HEK293T (cell line): ENCODE measurements at regions not wholly inside any gene's neighbourhood (a gene's known extent, or its start where the extent isn't known, plus 50 kb on each side); places are given as distances from the start of the nearest gene placed in this dataset.

Experiments
- CTCF ChIA-PET: fragments of 350-600 bp; formaldehyde crosslinking; extraction: SDS; loops from one replicate; lab custom pipeline; 2021; ENCODE audit warnings: antibody characterized with exemption, inconsistent platforms; lab: Yijun Ruan, JAX
- POLR2A ChIA-PET: fragments of 350-600 bp; formaldehyde crosslinking; extraction: SDS; loops from one replicate; lab custom pipeline; 2020; ENCODE audit warnings: antibody characterized with exemption, inconsistent platforms; lab: Yijun Ruan, JAX
- DNase-seq: peaks from one replicate; pipeline ENCODE4 v3.0.0; 2012; ENCODE audit warnings: mixed read lengths; ENCODE audit errors: extremely low spot score
- ARNT ChIP-seq: fragments of 450-650 bp; IDR thresholded peaks from 2 replicates; pipeline ENCODE4 v1.6.1; 2017; ENCODE audit warnings: mild to moderate bottlenecking
- BHLHE40 ChIP-seq: fragments of 450-650 bp; IDR thresholded peaks from 2 replicates; pipeline ENCODE4 v1.6.1; 2016; ENCODE audit warnings: mild to moderate bottlenecking, moderate library complexity, borderline replicate concordance
- CTBP1 ChIP-seq: fragments of 450-650 bp; IDR thresholded peaks from 2 replicates; pipeline ENCODE4 v1.6.1; 2016; ENCODE audit warnings: borderline replicate concordance
- ELF4 ChIP-seq: fragments of 450-650 bp; IDR thresholded peaks from 2 replicates; pipeline ENCODE4 v1.6.1; 2017; ENCODE audit warnings: antibody characterized with exemption
- FOXA1 ChIP-seq: fragments of 450-650 bp; IDR thresholded peaks from 2 replicates; pipeline ENCODE4 v1.6.1; 2016; ENCODE audit warnings: mild to moderate bottlenecking
- FOXK2 ChIP-seq: fragments of 450-650 bp; IDR thresholded peaks from 2 replicates; pipeline ENCODE4 v1.6.1; 2016; ENCODE audit warnings: mild to moderate bottlenecking
- FOXM1 ChIP-seq: fragments of 450-650 bp; IDR thresholded peaks from 2 replicates; pipeline ENCODE4 v1.6.1; 2017; ENCODE audit warnings: mild to moderate bottlenecking, borderline replicate concordance
- HDGF ChIP-seq: fragments of 450-650 bp; IDR thresholded peaks from 2 replicates; pipeline ENCODE4 v1.6.1; 2017; ENCODE audit warnings: antibody characterized with exemption, borderline replicate concordance
- L3MBTL2 ChIP-seq: fragments of 450-650 bp; conservative IDR thresholded peaks from 2 replicates; pipeline ENCODE4 v1.6.1; 2016; ENCODE audit warnings: mild to moderate bottlenecking
- LEF1 ChIP-seq: fragments of 450-650 bp; IDR thresholded peaks from 2 replicates; pipeline ENCODE4 v1.6.1; 2017; ENCODE audit warnings: mild to moderate bottlenecking, borderline replicate concordance
- NFRKB ChIP-seq: fragments of 450-650 bp; IDR thresholded peaks from 2 replicates; pipeline ENCODE4 v1.6.1; 2016; ENCODE audit warnings: mild to moderate bottlenecking, moderate library complexity
- SP1 ChIP-seq: fragments of 450-650 bp; IDR thresholded peaks from 2 replicates; pipeline ENCODE4 v1.6.1; 2017
- SUZ12 ChIP-seq: fragments of 450-650 bp; IDR thresholded peaks from 2 replicates; pipeline ENCODE4 v1.6.1; 2016; ENCODE audit warnings: mild to moderate bottlenecking
- TARDBP ChIP-seq: fragments of 450-650 bp; IDR thresholded peaks from 2 replicates; pipeline ENCODE4 v1.6.1; 2016
- ZNF384 ChIP-seq: fragments of 450-650 bp; IDR thresholded peaks from 2 replicates; pipeline ENCODE4 v1.6.1; 2016
- TF ChIP-seq, protein P1 (sequence below): fragments of 450-650 bp; IDR thresholded peaks from 2 replicates; pipeline ENCODE4 v1.6.1; 2016

DNA sequence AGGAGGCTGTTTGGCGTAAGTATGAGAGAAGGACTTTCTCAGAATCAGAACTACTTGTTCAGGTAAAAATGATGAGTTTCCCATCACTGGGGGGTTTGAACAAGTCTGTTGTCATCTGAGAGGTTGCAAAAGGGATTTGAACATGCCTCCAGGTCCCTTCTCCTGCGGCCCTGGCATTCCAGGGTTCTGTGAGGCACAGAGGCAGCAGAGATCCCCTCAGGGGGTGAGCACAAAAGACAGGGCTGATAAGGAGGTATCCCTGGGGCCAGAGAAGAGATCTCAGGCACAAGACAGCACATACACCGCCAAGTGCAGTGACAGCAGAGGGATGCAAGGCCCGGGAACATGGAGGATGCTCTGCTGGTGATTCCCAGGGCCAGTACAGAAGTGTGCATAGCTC, 275.8 kb upstream of the TSHZ3 start:
- no peak for DNase-seq
- CTCF ChIA-PET, result no interaction called here
- POLR2A ChIA-PET, result no interaction called here
- TF ChIP-seq SUZ12 (no peak), BHLHE40 (no peak), NFRKB (no peak), FOXM1 (no peak), FOXA1 (no peak), LEF1 (no peak), CTBP1 (no peak), L3MBTL2 (no peak), SP1 (no peak)

GRCh38 chr19:31625575-31625974, 276.3 kb upstream of the TSHZ3 start:
- CTCF ChIA-PET, result no interaction called here

GRCh38 chr19:31626941-31627340, 277.7 kb upstream of the TSHZ3 start:
- ChIA-PET POLR2A (no interaction called here), CTCF (no interaction called here)
- TF ChIP-seq LEF1 (no peak), ZNF384 (no peak), SUZ12 (no peak), ARNT (no peak), FOXK2 (no peak), L3MBTL2 (no peak)
- no peak for DNase-seq

More at GRCh38 chr19:31625575-31625974, 276.3 kb upstream of the TSHZ3 start:
- POLR2A ChIA-PET, result no interaction called here
- DNase-seq, result no peak
- no peak for TF ChIP-seq FOXK2
- TF ChIP-seq ARNT, result no peak
- no peak for TF ChIP-seq NFRKB
- no peak for TF ChIP-seq FOXA1
- TF ChIP-seq SUZ12, result no peak
- TF ChIP-seq BHLHE40, result no peak
- no peak for TF ChIP-seq FOXM1
- no peak for TF ChIP-seq CTBP1
- no peak for TF ChIP-seq LEF1
- TF ChIP-seq ELF4, result no peak
- no peak for TF ChIP-seq ZNF384
- TF ChIP-seq SP1, result no peak
- TF ChIP-seq, protein P1, sequence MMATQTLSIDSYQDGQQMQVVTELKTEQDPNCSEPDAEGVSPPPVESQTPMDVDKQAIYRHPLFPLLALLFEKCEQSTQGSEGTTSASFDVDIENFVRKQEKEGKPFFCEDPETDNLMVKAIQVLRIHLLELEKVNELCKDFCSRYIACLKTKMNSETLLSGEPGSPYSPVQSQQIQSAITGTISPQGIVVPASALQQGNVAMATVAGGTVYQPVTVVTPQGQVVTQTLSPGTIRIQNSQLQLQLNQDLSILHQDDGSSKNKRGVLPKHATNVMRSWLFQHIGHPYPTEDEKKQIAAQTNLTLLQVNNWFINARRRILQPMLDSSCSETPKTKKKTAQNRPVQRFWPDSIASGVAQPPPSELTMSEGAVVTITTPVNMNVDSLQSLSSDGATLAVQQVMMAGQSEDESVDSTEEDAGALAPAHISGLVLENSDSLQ, result no peak

DNA sequence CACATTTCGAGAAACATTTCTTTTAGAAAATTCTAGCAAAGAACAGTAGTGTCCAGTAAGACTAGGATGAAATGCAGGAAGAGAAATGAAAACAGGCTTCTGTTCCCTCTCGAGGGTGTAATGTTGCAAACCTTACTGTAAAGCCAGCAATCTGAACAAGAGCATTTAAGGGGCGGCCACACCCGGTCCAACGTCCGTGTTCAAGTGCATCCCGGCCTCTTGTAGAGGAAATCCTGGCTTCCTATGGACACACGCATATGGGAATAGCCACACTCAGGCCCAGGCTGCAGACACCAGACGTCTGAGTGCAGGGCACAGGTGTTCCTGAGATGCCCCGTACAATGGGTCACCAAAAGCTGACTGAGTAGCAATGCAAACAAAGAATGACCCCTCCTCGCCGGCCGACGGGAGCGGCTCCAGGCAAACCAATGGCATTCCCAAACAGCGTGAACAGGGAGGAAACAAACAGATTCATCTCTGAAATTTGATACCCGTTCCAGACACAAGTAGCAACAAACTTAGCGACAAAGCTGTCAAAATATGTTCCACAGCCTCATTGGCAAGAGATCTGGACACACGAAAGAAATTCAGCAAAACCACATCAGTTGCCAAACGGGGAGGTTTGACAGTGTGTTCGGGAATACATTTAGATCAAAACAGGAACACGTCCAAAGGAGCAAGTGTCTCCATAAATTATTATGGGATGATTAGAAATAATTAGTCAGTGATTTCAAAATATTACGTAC, 278.6 kb upstream of the TSHZ3 start:
- no peak for DNase-seq
- CTCF ChIA-PET, result no interaction called here

DNA sequence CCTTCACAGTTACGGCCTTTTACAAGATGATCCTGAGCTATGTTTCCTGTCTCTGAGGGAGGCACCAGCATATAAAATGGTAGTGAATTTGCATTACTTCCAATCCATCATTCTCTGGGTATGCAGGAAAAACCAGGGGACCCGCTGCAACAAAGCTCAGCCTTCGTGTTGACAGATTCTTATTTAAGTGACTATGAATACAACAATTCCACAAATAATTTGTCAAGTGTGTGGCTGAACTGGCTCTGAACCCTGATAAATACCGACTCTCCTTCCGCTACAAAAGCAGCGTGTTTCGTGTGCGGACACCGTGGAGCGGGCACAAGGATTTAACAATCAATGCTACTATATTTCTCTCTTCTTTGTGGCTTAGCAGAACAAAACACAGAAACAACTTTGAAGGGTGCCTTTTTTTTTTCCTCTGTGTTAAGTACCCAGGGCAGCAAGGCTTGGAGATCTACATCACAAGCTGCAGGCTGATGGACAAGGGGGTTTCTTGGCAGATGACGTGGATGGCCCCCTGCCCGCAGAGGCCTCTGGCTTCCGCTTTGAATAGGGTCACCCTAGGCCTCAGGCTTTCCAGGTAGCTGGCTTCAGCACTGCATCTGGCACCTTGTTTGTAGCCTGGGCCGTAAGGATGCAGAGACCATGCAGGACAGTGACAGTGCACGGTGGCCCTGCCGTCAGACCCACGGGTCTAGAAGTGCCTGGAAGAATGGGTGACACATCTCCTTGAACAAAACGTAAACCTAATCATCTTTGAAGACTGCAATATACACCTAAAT, 280.5 kb upstream of the TSHZ3 start:
- no peak for DNase-seq
- ChIA-PET CTCF (no interaction called here), POLR2A (no interaction called here)
- TF ChIP-seq ELF4, result no peak
- TF ChIP-seq FOXK2, result no peak
- no peak for TF ChIP-seq FOXA1
- no peak for TF ChIP-seq CTBP1
- no peak for TF ChIP-seq ARNT
- TF ChIP-seq HDGF, result no peak
- no peak for TF ChIP-seq SUZ12
- no peak for TF ChIP-seq NFRKB
- TF ChIP-seq SP1, result no peak
- no peak for TF ChIP-seq ZNF384
- no peak for TF ChIP-seq BHLHE40
- TF ChIP-seq LEF1, result no peak
- TF ChIP-seq, protein P1, result no peak
- TF ChIP-seq L3MBTL2, result no peak
- TF ChIP-seq FOXM1, result no peak

More for the DNA sequence above, 278.6 kb upstream of the TSHZ3 start:
- TF ChIP-seq LEF1, result no peak
- no peak for TF ChIP-seq FOXM1
- TF ChIP-seq TARDBP, result no peak
- no peak for TF ChIP-seq CTBP1
- no peak for TF ChIP-seq BHLHE40
- TF ChIP-seq L3MBTL2, result no peak
- TF ChIP-seq ARNT, result no peak
- no peak for TF ChIP-seq FOXA1
- TF ChIP-seq FOXK2, result no peak
- no peak for TF ChIP-seq HDGF
- no peak for TF ChIP-seq SUZ12
- TF ChIP-seq NFRKB, result no peak
- TF ChIP-seq, protein P1, result no peak
- no peak for TF ChIP-seq ELF4
- TF ChIP-seq ZNF384, result no peak
- TF ChIP-seq SP1, result no peak
- POLR2A ChIA-PET, result no interaction called here

DNA sequence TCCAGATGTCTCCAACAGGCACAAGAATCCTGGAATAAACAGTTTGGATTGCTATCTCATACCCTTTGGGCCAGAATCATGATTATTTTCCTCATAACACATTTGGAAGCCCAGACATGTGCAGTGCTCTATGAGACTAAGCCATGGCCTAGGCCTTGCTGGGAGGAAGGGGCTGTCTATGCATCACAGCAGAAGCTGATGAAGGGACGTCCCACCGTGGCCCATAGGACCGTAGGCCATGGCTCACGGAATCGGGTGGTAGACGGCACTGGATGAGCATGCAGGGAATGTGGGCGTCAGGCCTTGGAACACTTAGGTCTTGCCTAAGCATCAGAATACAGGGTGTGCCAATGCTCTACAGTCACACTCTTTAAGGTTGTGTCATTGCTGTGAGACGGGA, 283.8 kb upstream of the TSHZ3 start:
- CTCF ChIA-PET, result no interaction called here
- no peak for DNase-seq
- TF ChIP-seq TARDBP (no peak), FOXM1 (no peak)
- POLR2A ChIA-PET, result no interaction called here
